ENCODE measurements at regions not wholly inside any gene's neighbourhood (a gene's known extent, or its start where the extent isn't known, plus 50 kb on each side); places are given as distances from the start of the nearest gene placed in this dataset.

DNA sequence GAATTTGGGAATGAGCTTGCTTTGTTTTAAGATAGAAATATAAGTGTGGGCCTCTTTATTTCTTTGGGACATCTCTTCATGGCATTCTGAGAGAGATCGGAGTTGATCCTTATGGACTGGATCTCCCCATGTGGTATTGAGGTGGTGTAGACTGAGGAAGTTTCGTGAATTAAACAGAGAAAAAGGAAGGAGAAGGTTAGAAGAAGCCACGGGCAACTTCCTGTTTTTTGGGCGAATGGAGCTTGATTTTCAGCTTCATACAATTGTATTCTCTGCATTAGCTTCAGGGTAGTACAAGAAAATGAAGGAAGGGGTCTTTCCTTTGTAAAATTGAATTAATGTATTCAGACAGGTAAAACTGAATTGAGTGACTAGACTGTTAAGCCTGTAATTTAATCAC is 70.5 kb upstream of the HMHB1 start:
- TF ChIP-seq, protein P1, sequence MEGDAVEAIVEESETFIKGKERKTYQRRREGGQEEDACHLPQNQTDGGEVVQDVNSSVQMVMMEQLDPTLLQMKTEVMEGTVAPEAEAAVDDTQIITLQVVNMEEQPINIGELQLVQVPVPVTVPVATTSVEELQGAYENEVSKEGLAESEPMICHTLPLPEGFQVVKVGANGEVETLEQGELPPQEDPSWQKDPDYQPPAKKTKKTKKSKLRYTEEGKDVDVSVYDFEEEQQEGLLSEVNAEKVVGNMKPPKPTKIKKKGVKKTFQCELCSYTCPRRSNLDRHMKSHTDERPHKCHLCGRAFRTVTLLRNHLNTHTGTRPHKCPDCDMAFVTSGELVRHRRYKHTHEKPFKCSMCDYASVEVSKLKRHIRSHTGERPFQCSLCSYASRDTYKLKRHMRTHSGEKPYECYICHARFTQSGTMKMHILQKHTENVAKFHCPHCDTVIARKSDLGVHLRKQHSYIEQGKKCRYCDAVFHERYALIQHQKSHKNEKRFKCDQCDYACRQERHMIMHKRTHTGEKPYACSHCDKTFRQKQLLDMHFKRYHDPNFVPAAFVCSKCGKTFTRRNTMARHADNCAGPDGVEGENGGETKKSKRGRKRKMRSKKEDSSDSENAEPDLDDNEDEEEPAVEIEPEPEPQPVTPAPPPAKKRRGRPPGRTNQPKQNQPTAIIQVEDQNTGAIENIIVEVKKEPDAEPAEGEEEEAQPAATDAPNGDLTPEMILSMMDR (conservative IDR thresholded peaks at IDR 0.05): no peak
- TF ChIP-seq EZH2 (IDR thresholded peaks at IDR 0.05; ENCODE audit: low read depth): no peak

Measured in PC-9 (cell line).